ENCODE measurements at regions not wholly inside any gene's neighbourhood (a gene's known extent, or its start where the extent isn't known, plus 50 kb on each side); places are given as distances from the start of the nearest gene placed in this dataset.

- TF ChIP-seq FOXM1 (IDR thresholded peaks at IDR 0.05; ENCODE audit: low read depth, low read length) (no peak), YY1 (IDR thresholded peaks at IDR 0.05; ENCODE audit: low read depth, low read length) (no peak)
Observed at GRCh38 chr5:74140409-74140808, 500.1 kb downstream of the ENC1 start (continued).

- H3K4me1 ChIP-seq (ENCODE audit: control insufficient read depth, insufficient read depth, low read length): no peaks in the 10 kb centered on the region
- no peaks in the 10 kb centered on the region for H3K9me3 ChIP-seq (replicated peaks; ENCODE audit: control insufficient read depth, insufficient read depth, low read length)
- ChIA-PET CTCF (no interaction called here), RAD21 (ENCODE audit: unreplicated experiment) (no interaction called here), POLR2A (no interaction called here), SMC1A (ENCODE audit: uncharacterized antibody, unreplicated experiment) (no interaction called here)
- no peaks in the 10 kb centered on the region for H4K20me1 ChIP-seq (ENCODE audit: control insufficient read depth, insufficient read depth)
- H2AFZ ChIP-seq (ENCODE audit: control insufficient read depth, low read depth, low read length): no peak overlapping the region
- H3K4me3 ChIP-seq: no peak overlapping the region
- in situ Hi-C loops (cut with MboI): no loop called here
- H3K27me3 ChIP-seq (replicated peaks in 1 of 2; ENCODE audit: control insufficient read depth in 2 of 2, insufficient read depth in 2 of 2, low read length in 1 of 2): peaks cover 0 to 2% of the 10 kb centered on the region in 2 experiments; a peak in 2 of 4 replicates
- TF ChIP-seq JUNB (IDR thresholded peaks at IDR 0.05) (no peak), ATF2 (IDR thresholded peaks at IDR 0.05; ENCODE audit: low read length) (no peak), ZBTB11 (CRISPR knock-in tag; IDR thresholded peaks at IDR 0.05) (no peak), SMAD5 (IDR thresholded peaks at IDR 0.05; ENCODE audit: low read depth) (no peak), ZNF384 (IDR thresholded peaks at IDR 0.05; ENCODE audit: borderline replicate concordance, low read depth, low read length) (no peak), KAT2A (conservative IDR thresholded peaks at IDR 0.05; ENCODE audit: control insufficient read depth, low read depth, low read length) (no peak)
- WGBS (ENCODE audit: insufficient coverage, insufficient replicate concordance, low lambda C conversion rate, missing lambda C conversion rate): 12% methylated on average over 6 of the region's 6 CpGs
- no TSS peak for BruUV-seq (replicated peaks)
- no peak overlapping the region for H3K9ac ChIP-seq (ENCODE audit: control insufficient read depth, insufficient read depth, low read length)
- H3K36me3 ChIP-seq (ENCODE audit: control insufficient read depth in 2 of 2, insufficient read depth in 2 of 2, low read length in 1 of 2): no peaks in the 10 kb centered on the region
- no peak overlapping the region for H3K4me2 ChIP-seq (ENCODE audit: control insufficient read depth, insufficient read depth)
- H3K27ac ChIP-seq (ENCODE audit: control insufficient read depth, insufficient read depth): no peak overlapping the region
- DNase-seq (ENCODE audit: low read depth, low spot score): no peak
- no peak for ATAC-seq
- H3K79me2 ChIP-seq (ENCODE audit: control insufficient read depth, insufficient read depth, low read length): no peaks in the 10 kb centered on the region
- intact Hi-C loops (cut with micrococcal nuclease; ENCODE audit: unreplicated experiment): no loop called here
- FAIRE-seq: no peak
Observed at GRCh38 chr5:74139589-74139988, 500.9 kb downstream of the ENC1 start.
